Putamen (tissue), 1 donor: ENCODE measurements at regions not wholly inside any gene's neighbourhood (a gene's known extent, or its start where the extent isn't known, plus 50 kb on each side); places are given as distances from the start of the nearest gene placed in this dataset.
"Not testable (repeated sequence)": the region's sequence is repeated elsewhere in the genome, so short reads cannot be mapped to it uniquely, and the experiment has no call there.

Experiments
- DNase-seq: peaks from one replicate; pipeline ENCODE4 v3.0.0-alpha.2; 2016; ENCODE audit warnings: low spot score

DNA sequence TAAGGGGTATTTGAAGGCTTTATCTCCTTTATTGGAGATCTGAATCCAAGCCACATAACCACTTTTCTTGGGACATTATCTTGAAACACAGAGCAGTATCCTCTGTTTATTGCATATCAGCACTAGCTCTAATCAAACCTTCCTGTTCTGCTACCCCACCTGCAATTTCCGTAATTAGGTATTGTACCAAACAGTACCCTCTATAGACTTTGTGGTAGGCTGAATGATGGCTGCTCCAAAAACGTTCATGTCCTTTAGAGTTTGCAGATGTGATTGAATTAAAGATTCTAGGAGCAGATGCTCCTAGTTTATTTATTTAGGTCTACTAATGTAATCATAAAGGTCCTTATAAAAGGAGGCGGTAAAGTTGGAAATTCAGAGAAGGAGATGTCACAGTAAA, 573.0 kb upstream of the ATXN7L3B start:
- DNase-seq, result no peak

DNA sequence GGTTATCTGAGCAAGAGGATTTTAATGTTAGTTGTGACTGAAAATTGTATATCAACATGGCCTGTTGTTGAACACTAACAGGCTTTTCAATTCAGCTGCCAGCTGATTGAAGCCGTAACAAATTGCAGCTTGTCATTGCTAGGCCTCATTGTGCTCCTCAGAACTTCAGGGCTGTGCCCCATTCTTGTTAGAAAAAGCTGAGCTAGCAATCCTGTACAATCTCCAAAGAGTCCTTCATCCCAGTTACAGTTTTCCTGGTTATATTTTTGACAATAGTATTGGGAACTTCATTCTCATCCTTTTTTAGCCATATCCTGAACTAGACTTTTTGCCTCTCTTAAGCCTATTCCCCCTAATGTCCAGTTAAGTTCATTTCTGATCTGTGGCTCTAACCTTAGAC, 564.1 kb upstream of the ATXN7L3B start:
- no peak for DNase-seq

DNA sequence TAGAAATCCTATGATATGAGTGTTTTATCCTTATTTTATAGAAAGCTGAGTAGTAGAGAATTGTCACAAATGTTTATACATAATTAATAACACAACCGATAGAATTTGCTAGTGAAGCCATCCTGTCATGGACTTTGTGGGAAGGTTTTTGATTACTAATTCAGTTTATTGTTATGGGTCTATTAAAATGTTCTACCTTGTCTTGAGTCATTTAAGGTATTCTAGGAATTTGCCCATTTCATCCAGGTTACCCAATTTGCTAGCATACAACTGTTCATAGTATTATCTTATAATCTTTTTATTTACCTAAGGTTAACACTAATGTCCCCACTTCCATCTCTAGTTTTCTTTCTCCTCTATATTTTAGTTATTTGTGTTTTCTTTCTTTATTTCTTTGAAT, 553.1 kb upstream of the ATXN7L3B start:
- DNase-seq, result no peak

DNA sequence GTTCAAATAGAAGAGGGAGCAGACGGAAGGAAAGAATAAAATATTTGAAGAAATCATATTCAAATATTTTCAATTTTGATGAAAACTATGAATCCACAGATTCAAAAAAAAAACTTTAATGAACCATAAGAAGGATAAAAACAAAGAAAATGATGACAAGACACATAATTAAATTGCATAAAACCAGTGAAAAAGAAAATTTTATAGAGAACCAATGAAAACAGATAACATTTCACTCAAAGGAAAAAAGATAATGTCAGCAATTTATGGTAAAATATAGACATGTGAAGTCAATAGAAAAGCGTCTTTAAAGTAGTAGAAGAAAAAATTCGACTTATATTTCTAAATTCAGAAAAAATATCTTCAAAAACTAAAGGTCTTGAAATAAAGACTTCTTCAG, 546.5 kb upstream of the ATXN7L3B start:
- DNase-seq, result no peak

DNA sequence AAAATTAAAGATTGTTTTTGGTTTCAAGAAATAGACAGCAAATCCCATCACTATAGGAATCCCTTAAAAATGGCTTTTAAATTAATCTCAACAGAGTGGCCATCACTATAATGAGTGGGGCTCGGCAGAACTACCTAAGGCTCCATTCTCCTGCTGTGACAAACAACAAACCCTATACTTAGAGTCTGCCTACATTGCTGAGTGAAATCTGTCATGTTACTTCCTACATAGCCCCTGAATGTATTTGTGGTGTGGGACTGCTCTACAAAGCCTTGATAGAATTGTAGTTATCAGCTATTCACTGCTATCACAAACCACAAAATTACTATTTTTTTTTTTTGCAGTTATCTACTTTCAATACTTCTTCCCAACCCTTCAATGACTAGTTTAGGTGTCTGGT, 538.7 kb upstream of the ATXN7L3B start:
- no peak for DNase-seq

DNA sequence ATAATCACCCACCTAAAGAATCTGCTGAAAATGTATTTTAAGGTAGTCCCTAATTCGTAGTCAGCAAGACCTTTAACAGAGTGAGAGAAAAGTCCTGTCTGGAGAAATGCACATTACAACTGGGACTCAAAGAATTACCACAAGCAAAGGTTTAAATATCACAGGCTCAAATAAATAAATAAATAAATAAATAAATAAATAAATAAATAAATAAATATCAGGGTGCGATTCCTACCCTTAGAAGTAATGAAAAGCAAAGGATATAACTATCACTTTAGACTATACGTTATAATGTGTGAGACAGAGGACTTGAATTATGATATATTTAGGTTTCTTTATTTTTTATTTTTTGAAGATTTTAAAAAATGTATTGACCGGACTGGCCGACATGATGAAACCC, 522.5 kb upstream of the ATXN7L3B start:
- DNase-seq, result no peak

DNA sequence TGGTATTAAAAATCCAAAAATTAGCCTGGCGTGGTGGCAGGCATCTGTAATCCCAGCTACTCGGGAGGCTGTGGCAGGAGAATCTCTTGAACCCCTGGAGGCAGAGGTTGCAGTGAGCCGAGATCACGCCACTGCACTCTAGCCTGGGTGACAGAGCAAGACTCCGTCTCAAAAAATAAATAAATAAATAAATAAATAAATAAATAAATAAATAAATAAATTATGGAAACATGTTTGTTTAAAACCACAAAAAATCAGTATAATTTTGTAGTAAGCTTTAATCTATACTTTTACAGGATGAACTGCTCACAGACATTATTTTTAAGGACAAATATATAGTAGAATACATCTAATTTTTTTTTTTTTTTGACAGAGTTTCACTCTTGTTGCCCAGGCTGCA, 521.3 kb upstream of the ATXN7L3B start:
- DNase-seq, result not testable (repeated sequence)

DNA sequence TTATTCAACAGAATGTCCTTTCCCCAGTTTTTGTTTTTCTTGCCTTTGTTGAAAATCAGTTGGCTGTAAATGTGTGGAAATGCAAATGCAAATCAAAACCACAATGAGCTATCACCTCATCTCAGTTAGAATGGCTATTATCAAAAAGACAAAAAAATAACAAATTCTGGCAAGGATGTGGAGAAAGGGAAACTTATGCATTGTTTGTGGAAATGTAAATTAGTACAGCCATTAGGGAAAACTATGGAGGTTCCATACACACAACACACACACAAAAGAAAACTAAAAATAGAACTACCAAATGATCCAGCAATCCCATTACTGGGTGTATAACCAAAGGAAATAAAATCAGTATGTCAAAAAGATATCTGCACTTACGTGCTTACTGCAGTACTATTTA, 518.8 kb upstream of the ATXN7L3B start:
- DNase-seq, result no peak

DNA sequence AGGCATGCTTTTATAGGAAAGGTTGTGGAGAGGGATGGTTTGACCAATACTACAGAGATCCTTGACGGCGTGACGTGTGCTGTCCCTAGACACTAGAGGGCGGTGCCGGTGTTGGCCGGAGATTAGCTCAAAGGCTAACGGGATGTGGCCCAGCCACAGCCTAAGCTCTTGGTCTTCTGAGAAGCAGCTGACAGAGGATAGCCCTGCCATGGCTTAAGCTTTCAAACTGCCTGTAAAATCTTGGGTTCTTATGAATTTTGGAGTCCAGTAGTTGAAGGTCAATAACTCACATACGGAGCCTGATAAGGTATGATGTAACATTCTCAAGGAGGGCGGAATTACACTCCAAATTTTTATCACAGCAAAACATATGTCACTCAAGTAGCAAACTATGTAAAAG, 515.7 kb upstream of the ATXN7L3B start:
- peak; percentile 37 for DNase-seq

DNA sequence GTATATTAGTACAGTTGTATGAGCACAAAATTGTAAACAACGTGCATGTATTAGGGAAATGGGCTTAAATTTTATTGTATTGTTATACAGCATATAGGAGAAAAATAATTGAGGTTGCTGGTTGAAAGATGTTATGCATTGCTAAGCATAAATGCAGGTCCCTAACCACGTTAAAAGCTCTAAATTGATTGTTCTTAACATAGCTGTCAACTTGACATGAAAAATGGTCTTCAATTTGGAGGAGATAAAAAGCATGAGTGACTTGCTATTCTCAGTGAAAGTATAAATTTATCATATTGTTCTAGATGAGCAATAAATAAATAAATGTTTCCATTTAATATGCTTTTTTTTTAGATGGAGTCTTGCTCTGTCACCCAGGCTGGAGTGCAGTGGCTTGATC, 506.6 kb upstream of the ATXN7L3B start:
- DNase-seq, result no peak

DNA sequence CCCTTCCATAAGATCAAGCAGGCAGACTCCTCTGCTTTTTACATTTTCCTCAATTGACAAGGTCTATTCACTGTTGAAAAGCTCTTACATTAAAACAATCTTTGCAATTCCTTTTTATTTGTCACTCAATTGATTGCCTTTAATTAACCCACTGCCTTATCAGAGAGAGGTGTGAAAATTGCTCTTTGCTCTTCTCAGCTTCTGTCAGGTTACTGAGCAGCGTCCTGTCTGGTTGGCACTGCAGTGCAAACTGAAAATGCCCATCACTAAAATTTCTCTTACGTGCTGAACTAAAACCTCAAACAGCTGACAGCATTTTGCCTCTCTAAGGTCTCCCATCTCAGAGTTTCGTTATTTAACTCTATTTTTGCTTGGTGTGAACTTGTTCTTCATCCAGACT, 504.1 kb upstream of the ATXN7L3B start:
- DNase-seq, result peak; percentile 52

DNA sequence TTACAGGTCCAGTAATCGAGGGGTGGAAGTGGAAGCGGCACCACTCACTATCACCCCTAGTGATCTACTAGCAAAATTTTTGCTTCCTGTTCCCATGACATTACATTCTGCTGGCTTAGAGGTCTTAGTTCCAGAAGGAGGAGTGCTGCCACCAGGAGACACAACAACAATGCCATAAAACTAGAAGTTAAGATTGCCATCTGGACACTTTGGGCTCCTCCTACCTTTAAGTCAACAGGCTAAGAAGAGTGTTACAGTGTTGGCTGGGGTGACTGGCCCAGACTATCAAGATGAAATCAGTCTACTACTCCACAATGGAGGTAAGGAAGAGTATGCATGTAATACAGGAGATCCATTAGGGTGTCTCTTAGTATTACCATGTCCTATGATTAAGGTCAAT, 498.5 kb upstream of the ATXN7L3B start:
- DNase-seq, result not testable (repeated sequence)

DNA sequence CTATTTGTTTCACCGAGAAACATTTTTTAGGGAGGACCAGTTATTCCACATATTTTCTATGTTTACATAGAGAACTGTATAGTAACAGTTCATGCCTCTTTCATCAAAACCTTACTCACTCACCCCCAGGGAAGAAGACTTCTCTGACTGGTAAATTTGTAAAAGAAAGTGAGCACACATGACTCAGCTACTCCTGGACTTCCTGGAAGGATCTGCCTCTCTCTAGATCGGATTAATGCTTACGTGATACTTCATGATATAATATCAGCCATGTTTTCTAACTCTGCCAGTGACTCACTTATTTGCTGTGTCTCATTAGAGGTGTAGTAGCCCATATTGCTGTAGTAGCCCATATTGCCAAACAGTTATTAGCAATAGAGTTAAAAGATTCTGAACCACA, 494.3 kb upstream of the ATXN7L3B start:
- no peak for DNase-seq

DNA sequence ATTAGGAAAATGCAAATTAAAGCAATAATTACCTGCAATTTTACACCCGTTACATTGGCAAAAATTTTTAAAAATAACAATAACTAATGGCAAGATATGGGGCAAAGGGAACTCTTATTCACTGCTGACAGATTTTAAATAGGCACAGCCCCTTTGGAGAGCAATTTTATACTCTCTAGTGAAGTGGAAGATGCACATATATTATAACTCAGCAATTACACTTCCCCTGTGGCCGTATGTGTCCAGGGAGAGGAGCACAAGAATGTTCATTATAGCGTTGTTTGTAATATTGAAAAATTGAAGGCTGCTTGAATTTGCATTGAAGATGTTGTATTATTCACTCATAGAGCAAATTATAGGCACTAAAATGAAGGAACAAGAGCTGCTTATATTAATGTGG, 488.3 kb upstream of the ATXN7L3B start:
- no peak for DNase-seq

DNA sequence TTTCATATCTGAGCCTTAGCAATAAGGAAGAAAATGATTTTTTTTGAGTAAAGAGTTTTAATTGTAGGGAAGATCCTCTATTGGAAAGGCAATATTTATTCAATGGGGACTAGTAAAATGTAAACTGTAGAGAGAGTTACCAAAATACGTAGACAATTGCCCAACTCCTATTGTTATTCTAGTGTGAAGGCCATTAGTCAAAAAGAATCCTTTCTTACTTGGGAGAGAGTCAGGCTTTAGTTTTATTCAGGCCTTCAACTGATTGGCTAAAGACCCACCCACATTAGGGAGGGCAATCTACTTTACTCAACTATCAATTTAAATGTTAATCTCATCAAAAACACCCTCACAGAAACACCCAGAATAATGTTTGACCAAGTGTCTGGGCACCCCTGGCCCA, 485.8 kb upstream of the ATXN7L3B start:
- no peak for DNase-seq

DNA sequence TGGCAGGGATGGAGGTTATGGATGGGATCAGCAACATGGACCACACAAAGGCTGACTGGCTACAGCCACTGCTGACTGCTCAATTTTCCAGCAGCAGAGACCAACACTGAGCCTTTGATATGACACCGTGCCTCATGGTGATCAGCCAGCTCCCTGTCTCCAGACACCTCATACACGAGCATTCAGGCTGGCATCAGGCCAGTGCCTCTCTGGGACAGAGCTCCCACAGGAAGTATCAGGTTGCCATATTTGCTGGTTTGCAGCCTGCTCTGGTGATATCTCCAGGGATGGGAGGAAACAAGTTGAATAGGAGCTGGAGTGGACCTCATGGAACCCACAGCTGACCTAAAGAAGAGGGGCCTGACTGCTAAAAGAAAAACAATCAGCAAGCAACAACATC, 471.2 kb upstream of the ATXN7L3B start:
- DNase-seq, result no peak

DNA sequence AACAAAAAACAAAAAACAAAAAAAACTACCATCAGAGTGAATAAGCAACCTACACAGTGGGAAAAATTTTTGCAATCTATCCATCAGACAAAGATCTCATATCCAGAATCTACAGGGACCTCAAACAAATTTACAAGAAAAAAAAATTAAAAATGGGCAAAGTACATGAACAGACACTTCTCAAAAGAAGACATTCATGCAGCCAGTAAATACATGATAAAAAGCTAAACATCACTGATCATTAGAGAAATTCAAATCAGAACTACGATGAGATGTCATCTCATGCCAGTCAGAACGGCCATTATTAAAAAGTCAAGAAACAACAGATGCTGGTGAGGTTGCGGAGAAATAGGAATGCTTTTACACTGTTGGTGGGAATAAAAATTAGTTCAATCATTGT, 466.5 kb upstream of the ATXN7L3B start:
- DNase-seq, result no peak

DNA sequence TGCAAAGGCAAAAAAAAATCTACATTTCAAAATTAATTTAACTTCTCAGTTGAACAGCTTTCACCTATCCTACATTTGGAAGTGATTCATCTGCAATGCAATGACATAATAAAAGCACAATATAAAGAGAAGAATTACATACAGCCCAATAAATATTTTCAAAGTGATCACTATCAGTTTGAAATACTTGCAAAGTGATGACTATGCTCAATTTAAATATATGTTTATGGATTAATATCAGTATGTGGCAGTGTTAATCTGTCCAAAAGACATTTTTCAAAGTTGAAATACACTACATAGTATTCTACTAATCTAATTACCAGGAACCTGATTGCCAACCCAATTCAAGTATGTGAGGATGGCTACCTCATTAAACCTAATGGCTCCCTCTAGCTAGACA, 460.7 kb upstream of the ATXN7L3B start:
- no peak for DNase-seq

DNA sequence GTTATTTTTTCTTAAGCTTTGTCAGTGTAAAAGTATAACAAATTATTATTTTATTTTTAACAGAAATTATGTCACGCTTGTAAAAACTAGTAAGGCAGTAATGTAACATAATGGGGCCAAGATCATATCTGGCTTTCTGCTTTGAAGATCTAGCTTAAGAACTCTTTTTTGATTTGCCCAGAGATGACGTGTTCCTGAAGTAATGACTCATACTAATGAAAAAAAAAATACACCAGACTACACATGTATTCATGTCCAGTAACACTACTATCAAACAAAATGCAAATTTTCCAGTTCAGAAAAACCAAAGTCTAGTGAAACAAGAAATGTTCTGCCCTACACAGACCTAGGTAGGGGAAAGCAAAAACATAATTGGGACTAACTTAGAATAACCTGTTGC, 432.2 kb upstream of the ATXN7L3B start:
- DNase-seq, result no peak

DNA sequence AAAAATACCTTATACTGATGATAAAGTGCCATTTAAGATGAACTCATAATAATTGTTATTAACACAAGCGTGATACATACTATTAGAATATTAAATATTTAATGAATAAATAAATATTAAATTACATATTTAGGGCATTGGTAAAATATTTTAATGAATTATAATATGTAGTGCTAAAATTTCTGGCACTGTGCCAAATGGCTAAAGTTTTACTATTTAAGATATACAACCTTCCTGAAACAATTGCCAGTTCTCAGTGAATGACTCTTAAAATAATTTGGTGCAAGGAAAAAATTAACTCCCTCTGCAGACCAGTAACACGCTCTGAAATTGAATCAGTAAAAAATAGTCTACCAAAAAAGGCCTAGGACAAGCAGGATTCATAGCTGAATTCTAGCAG, 428.9 kb upstream of the ATXN7L3B start:
- no peak for DNase-seq

DNA sequence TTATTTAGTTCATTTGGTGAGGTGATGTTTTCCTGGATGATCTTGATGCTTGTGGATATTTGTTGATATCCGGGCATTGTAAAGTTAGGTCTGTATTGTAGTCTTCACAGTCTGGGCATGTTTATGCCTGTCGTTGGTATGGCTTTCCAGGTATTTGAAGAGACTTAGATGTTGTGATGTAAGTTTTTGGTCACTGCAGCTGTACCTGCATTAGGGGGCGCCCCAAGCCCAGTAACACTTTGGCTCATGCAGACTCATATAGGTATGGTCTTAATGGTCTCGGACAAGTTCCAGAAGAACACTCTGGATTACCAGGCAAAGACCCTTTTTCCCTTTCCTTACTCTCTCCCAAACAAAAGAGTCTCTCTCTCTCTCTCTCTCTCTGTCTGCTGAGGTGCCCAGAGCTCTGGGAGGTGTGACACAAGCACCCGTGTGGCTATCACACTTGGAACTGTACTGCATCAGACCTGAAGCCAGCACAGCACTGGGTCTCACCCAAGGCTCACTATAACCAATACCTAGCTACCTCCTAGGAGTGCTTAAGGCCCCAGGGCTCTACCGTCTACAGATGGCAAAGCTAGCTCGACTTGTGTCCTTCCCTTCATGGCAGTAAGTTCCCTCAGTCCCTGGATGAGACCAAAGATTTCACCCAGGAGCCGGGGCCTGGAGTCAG, 425.8 kb upstream of the ATXN7L3B start:
- DNase-seq, result peak; percentile 21

DNA sequence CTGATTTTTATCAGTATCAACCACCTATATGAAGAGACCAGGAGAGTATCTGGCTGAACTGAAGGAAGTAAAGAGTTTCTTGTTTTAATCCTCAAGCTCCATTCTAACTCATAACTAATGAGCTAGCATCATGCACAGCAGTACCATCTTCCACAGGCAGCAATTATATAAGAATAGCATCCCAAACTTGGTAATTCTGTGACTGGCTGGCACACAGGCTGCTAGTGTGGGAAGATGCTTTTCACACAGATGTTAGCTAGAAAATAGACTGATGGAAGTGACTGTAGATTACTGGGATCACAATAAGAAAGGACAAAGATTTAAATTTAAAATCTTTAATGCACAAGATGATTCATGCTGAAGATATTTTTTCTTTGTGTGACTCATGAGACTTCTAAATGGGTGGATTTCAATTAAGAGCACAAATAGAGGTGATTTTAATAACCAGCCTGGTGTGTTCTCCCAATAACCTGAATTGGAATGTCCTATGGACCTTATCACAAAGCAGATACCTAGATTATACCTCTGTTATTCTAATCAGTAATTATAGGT, 417.7 kb upstream of the ATXN7L3B start:
- DNase-seq, result peak; percentile 76

DNA sequence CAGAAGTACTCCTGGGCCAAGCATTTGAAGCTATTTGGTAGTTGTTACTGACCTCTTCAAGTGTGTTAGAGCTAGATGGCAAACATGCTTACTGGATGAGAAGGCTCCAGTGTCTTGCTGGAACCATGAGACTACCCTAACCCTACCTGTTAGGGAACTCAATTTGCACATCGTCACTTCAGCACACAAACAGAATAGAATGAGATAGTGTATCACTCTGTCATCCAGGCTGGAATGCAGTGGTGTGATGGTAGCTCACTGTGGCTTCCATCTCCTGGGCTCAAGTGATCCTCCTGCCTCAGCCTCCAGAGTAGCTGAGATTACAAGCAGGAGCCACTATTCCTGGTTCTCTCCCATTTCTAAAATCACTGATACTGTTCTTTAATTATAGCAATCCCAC, 417.0 kb upstream of the ATXN7L3B start:
- DNase-seq, result no peak

DNA sequence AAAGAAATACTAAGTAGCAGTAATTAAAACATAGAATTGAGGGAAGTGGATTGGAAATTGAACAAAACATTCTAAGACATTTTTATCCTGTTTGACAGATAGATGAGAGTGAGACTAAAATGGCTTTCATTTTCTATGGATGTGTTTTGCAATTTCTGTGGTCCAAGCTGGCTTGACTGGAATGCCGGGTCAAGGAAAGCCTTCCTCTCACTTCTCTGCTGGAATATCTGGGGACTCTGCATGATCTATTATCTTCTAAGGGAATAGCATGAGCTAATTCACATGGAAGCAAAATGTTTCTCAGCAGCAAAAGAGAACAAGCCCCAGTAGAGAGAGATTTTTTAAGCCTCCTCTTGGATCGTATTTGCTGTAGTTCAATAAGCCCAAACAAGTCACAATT, 407.9 kb upstream of the ATXN7L3B start:
- no peak for DNase-seq
